SK-N-SH treated with all-trans-retinoic acid at 6 μM for 48 hours (cell line): ENCODE measurements at regions not wholly inside any gene's neighbourhood (a gene's known extent, or its start where the extent isn't known, plus 50 kb on each side); places are given as distances from the start of the nearest gene placed in this dataset.
"Not testable (repeated sequence)": the region's sequence is repeated elsewhere in the genome, so short reads cannot be mapped to it uniquely, and the experiment has no call there.

Source experiments
- ATAC-seq: fragments of 200-7000 bp; cut with Tn5 transposase; 3 replicates; pipeline ENCODE4 v1.9.1; 2020; ENCODE audit warnings: mild to moderate bottlenecking, moderate library complexity
- ARNTL ChIP-seq: fragments of 450-650 bp; formaldehyde crosslinking; IDR thresholded peaks from 2 replicates; pipeline ENCODE4 v1.5.0; 2020; ENCODE audit warnings: low read depth, mild to moderate bottlenecking, moderate library complexity, borderline replicate concordance
- BACH2 ChIP-seq: fragments of 250-450 bp; sonication (Bioruptor Pico); IDR thresholded peaks from 2 replicates; pipeline ENCODE4 v1.9.0; 2021; ENCODE audit warnings: mild to moderate bottlenecking, borderline replicate concordance
- CREB5 ChIP-seq: fragments of 250-450 bp; sonication (Bioruptor Pico); IDR thresholded peaks from 2 replicates; pipeline ENCODE4 v1.5.1; 2020; ENCODE audit warnings: low read depth, mild to moderate bottlenecking, moderate library complexity
- CSDC2 ChIP-seq: fragments of 250-450 bp; sonication (Bioruptor Pico); IDR thresholded peaks from 2 replicates; pipeline ENCODE4 v1.5.0; 2020; ENCODE audit warnings: mild to moderate bottlenecking, moderate library complexity
- CSRNP3 ChIP-seq: fragments of 250-450 bp; sonication (Bioruptor Pico); IDR thresholded peaks from 2 replicates; pipeline ENCODE4 v1.5.1; 2021; ENCODE audit warnings: mild to moderate bottlenecking, moderate library complexity
- GLIS3 ChIP-seq: fragments of 250-450 bp; sonication (Bioruptor Pico); IDR thresholded peaks from 2 replicates; pipeline ENCODE4 v1.5.0; 2020; ENCODE audit warnings: mild to moderate bottlenecking, moderate library complexity
- OSR1 ChIP-seq: fragments of 250-450 bp; sonication (Bioruptor Pico); IDR thresholded peaks from 2 replicates; pipeline ENCODE4 v1.8.0; 2022; ENCODE audit warnings: moderate library complexity, mild to moderate bottlenecking, inconsistent platforms
- PATZ1 ChIP-seq: fragments of 250-450 bp; sonication (Bioruptor Pico); IDR thresholded peaks from 2 replicates; pipeline ENCODE4 v1.8.0; 2020; ENCODE audit warnings: mild to moderate bottlenecking, moderate library complexity, borderline replicate concordance
- POU6F1 ChIP-seq: fragments of 250-450 bp; sonication (Bioruptor Pico); IDR thresholded peaks from 2 replicates; pipeline ENCODE4 v1.8.0; 2021; ENCODE audit warnings: low read depth, mild to moderate bottlenecking, moderate library complexity, borderline replicate concordance
- PPARA ChIP-seq: fragments of 250-450 bp; sonication (Bioruptor Pico); IDR thresholded peaks from 2 replicates; pipeline ENCODE4 v1.5.0; 2020; ENCODE audit warnings: mild to moderate bottlenecking, borderline replicate concordance
- RARB ChIP-seq: fragments of 250-450 bp; sonication (Bioruptor Pico); IDR thresholded peaks from 2 replicates; pipeline ENCODE4 v1.8.0; 2021; ENCODE audit warnings: mild to moderate bottlenecking, moderate library complexity
- SNAI2 ChIP-seq: fragments of 250-450 bp; sonication (Bioruptor Pico); IDR thresholded peaks from 2 replicates; pipeline ENCODE4 v1.5.0; 2020; ENCODE audit warnings: mild to moderate bottlenecking, moderate library complexity
- TCF4 ChIP-seq: fragments of 250-450 bp; sonication (Bioruptor Pico); IDR thresholded peaks from 2 replicates; pipeline ENCODE4 v1.8.0; 2021; ENCODE audit warnings: mild to moderate bottlenecking, moderate library complexity, borderline replicate concordance
- TOX ChIP-seq: fragments of 250-450 bp; sonication (Bioruptor Pico); IDR thresholded peaks from 2 replicates; pipeline ENCODE4 v1.8.0; 2021; ENCODE audit warnings: mild to moderate bottlenecking, moderate library complexity, borderline replicate concordance
- ZC3H10 ChIP-seq: fragments of 250-450 bp; sonication (Bioruptor Pico); IDR thresholded peaks from 2 replicates; pipeline ENCODE4 v1.5.1; 2021; ENCODE audit warnings: mild to moderate bottlenecking, moderate library complexity
- ZFP3 ChIP-seq: fragments of 250-450 bp; sonication (Bioruptor Pico); IDR thresholded peaks from 2 replicates; pipeline ENCODE4 v1.5.0; 2020; ENCODE audit warnings: mild to moderate bottlenecking, moderate library complexity
- ZNF565 ChIP-seq: fragments of 450-650 bp; formaldehyde crosslinking; conservative IDR thresholded peaks from 2 replicates; pipeline ENCODE4 v1.5.0; 2020; ENCODE audit warnings: low read depth, mild to moderate bottlenecking, moderate library complexity
- ZNF70 ChIP-seq: fragments of 450-650 bp; formaldehyde crosslinking; IDR thresholded peaks from 2 replicates; pipeline ENCODE4 v1.5.0; 2020; ENCODE audit warnings: mild to moderate bottlenecking, moderate library complexity
- ZNF8 ChIP-seq: fragments of 450-650 bp; formaldehyde crosslinking; IDR thresholded peaks from 2 replicates; pipeline ENCODE4 v1.5.0; 2020; ENCODE audit warnings: mild to moderate bottlenecking, moderate library complexity

- no peak for ATAC-seq
- TF ChIP-seq SNAI2 (CRISPR knock-in tag), result no peak
Measured at GRCh38 chr2:192414794-192415193, 220.1 kb upstream of the TMEFF2 start.

- no peak for ATAC-seq
- TF ChIP-seq CSDC2 (CRISPR knock-in tag) (no peak), ARNTL (CRISPR knock-in tag) (no peak), ZNF70 (CRISPR knock-in tag) (no peak), PATZ1 (no peak), CSRNP3 (no peak), BACH2 (no peak), ZNF565 (CRISPR knock-in tag) (no peak), TCF4 (CRISPR knock-in tag) (no peak), CREB5 (CRISPR knock-in tag) (no peak), TOX (CRISPR knock-in tag) (no peak), POU6F1 (CRISPR knock-in tag) (no peak), ZC3H10 (no peak), RARB (CRISPR knock-in tag) (no peak), GLIS3 (CRISPR knock-in tag) (no peak), ZFP3 (CRISPR knock-in tag) (no peak)
Measured at GRCh38 chr2:192413812-192414681, 219.3 kb upstream of the TMEFF2 start.

GRCh38 chr2:192412866-192413265, 218.1 kb upstream of the TMEFF2 start:
- ATAC-seq, result not testable (repeated sequence)

GRCh38 chr2:192412394-192412793, 217.7 kb upstream of the TMEFF2 start:
- no peak for ATAC-seq
- TF ChIP-seq ZNF70 (CRISPR knock-in tag) (no peak), CREB5 (CRISPR knock-in tag) (no peak), RARB (CRISPR knock-in tag) (no peak), TOX (CRISPR knock-in tag) (no peak), CSDC2 (CRISPR knock-in tag) (no peak), ZC3H10 (no peak), PATZ1 (no peak), OSR1 (CRISPR knock-in tag) (no peak), POU6F1 (CRISPR knock-in tag) (no peak), SNAI2 (CRISPR knock-in tag) (no peak), BACH2 (no peak), PPARA (CRISPR knock-in tag) (no peak), ARNTL (CRISPR knock-in tag) (no peak), ZFP3 (CRISPR knock-in tag) (no peak), ZNF8 (CRISPR knock-in tag) (no peak)
